ENCODE measurements at regions not wholly inside any gene's neighbourhood (a gene's known extent, or its start where the extent isn't known, plus 50 kb on each side); places are given as distances from the start of the nearest gene placed in this dataset.

DNA sequence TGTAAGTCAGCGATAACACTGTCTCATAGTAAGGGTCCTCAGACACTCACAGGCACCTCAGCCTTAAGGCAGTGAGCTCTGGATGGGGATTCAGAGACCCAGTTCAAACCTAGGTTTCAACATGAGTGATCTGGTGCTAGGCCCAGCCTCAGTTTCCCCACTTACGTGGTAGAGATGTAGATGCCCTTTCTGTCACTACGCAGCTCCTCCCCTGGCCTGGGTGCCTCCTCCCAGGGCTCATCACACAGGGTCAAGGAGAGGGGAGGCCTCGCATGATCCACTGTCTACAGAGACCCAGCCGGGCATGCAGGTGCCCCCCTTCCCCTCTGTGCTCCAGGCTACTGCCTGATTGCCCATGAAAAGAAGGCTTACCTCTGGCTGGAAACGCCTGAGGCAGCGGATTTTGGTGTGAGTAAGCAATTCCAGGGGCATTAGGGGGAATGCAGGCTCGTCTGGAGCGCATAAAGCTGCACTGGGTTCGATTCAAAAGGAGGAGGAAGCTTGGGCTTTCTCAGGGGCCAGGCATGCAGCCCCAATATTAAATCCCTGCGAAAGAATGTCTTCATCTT lies 69.8 kb upstream of the ANKRD34C start:
- H3K4me3 ChIP-seq (ENCODE audit: low read length), result no peak overlapping the region
- CTCF ChIA-PET, result no interaction called here
- no peaks in the 10 kb centered on the region for H3K9me3 Mint-ChIP-seq
- no peaks in the 10 kb centered on the region for H3K4me1 Mint-ChIP-seq (ENCODE audit: low read depth)
- TF ChIP-seq, protein P1, sequence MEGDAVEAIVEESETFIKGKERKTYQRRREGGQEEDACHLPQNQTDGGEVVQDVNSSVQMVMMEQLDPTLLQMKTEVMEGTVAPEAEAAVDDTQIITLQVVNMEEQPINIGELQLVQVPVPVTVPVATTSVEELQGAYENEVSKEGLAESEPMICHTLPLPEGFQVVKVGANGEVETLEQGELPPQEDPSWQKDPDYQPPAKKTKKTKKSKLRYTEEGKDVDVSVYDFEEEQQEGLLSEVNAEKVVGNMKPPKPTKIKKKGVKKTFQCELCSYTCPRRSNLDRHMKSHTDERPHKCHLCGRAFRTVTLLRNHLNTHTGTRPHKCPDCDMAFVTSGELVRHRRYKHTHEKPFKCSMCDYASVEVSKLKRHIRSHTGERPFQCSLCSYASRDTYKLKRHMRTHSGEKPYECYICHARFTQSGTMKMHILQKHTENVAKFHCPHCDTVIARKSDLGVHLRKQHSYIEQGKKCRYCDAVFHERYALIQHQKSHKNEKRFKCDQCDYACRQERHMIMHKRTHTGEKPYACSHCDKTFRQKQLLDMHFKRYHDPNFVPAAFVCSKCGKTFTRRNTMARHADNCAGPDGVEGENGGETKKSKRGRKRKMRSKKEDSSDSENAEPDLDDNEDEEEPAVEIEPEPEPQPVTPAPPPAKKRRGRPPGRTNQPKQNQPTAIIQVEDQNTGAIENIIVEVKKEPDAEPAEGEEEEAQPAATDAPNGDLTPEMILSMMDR (IDR thresholded peaks at IDR 0.05), result no peak
- ATAC-seq (ENCODE audit: poor library complexity) (no peak), DNase-seq (no peak)
- H3K27ac Mint-ChIP-seq, result no peak overlapping the region
- no peak overlapping the region for H3K27ac ChIP-seq (ENCODE audit: low read depth in 1 of 2, low read length in 2 of 2)
- H3K27me3 Mint-ChIP-seq, result peaks cover 78% of the 10 kb centered on the region
- no peaks in the 10 kb centered on the region for H3K36me3 ChIP-seq (ENCODE audit: insufficient read depth, low read length)
- H3K4me3 Mint-ChIP-seq, result no peak overlapping the region
- intact Hi-C loops (cut with DNase I, micrococcal nuclease), result no loop called here
- H3K36me3 Mint-ChIP-seq (ENCODE audit: low read depth), result no peaks in the 10 kb centered on the region
- H3K4me1 ChIP-seq (ENCODE audit: insufficient read depth, low read length), result no peaks in the 10 kb centered on the region
- POLR2A ChIA-PET, result no interaction called here
- H3K9me3 ChIP-seq (ENCODE audit: control insufficient read depth in 1 of 2, insufficient read depth in 1 of 2, low read length in 2 of 2), result peaks cover 3 to 8% of the 10 kb centered on the region in 2 experiments
- peaks cover 29 to 46% of the 10 kb centered on the region in 2 experiments for H3K27me3 ChIP-seq (ENCODE audit: control insufficient read depth in 1 of 2, insufficient read depth in 2 of 2, low read length in 2 of 2)

DNA sequence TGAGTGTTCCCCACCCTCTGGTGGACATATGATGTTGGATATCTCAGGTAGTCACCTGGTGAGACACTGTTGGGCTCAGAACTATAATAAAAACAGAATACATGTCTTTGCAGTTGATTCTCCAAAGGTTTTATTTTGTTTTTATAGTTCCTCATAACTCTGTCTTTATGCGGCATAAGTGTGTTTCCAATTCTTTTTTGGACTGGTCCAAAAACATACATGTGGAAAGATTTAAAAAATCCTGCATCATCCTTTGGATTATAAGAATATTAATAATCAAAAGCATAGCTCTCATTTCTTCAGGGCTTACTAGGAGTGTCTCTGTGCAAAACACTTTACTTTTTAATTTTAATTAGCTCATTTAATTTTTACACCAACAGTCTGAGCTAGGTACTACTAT lies 71.0 kb upstream of the ANKRD34C start:
- Histone ChIP-seq H3K4me3 (ENCODE audit: low read length) (no peak overlapping the region), H3K9me3 (ENCODE audit: control insufficient read depth in 1 of 2, insufficient read depth in 1 of 2, low read length in 2 of 2) (peaks cover 0 to 3% of the 10 kb centered on the region in 2 experiments), H3K4me1 (ENCODE audit: insufficient read depth, low read length) (no peaks in the 10 kb centered on the region), H3K36me3 (ENCODE audit: insufficient read depth, low read length) (no peaks in the 10 kb centered on the region), H3K27me3 (ENCODE audit: control insufficient read depth in 1 of 2, insufficient read depth in 2 of 2, low read length in 2 of 2) (peaks cover 32 to 48% of the 10 kb centered on the region in 2 experiments), H3K27ac (ENCODE audit: low read depth in 1 of 2, low read length in 2 of 2) (no peak overlapping the region)
- ATAC-seq (ENCODE audit: poor library complexity), result no peak
- Mint-ChIP-seq H3K27ac (no peak overlapping the region), H3K9me3 (no peaks in the 10 kb centered on the region), H3K36me3 (ENCODE audit: low read depth) (no peaks in the 10 kb centered on the region), H3K27me3 (peaks cover 86% of the 10 kb centered on the region), H3K4me3 (no peak overlapping the region), H3K4me1 (ENCODE audit: low read depth) (no peaks in the 10 kb centered on the region)
- CTCF ChIA-PET, result no interaction called here
- intact Hi-C loops (cut with DNase I, micrococcal nuclease), result no loop called here
- TF ChIP-seq, protein P1 (IDR thresholded peaks at IDR 0.05), result no peak
- no peak for DNase-seq
- POLR2A ChIA-PET, result no interaction called here

DNA sequence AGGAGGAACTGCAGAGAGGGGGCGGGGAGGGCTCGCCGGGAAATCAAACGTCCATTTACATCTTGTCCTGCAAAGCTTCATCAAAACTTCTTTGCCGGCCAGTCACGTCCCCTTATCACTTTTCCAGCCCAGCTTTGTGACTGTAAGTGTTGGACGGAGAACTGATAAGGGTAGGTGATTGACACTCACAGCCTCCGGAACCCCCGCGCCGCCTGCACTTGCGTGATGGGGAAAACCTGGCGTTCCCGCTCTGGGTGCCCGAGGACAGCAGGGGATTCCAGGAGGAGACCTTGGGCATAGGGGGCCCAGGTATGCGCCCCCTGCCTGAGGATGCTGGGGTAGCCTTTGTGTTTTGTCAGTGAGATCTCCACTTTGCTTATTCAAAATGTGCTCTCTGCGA lies 72.8 kb upstream of the ANKRD34C start:
- H3K36me3 ChIP-seq (ENCODE audit: insufficient read depth, low read length), result no peaks in the 10 kb centered on the region
- Mint-ChIP-seq H3K4me3 (no peak overlapping the region), H3K36me3 (ENCODE audit: low read depth) (no peaks in the 10 kb centered on the region), H3K27ac (no peak overlapping the region), H3K9me3 (no peaks in the 10 kb centered on the region), H3K4me1 (ENCODE audit: low read depth) (no peaks in the 10 kb centered on the region), H3K27me3 (peaks cover 85% of the 10 kb centered on the region)
- H3K9me3 ChIP-seq (ENCODE audit: control insufficient read depth in 1 of 2, insufficient read depth in 1 of 2, low read length in 2 of 2), result peaks cover 0 to 3% of the 10 kb centered on the region in 2 experiments
- ATAC-seq (ENCODE audit: poor library complexity) (no peak), DNase-seq (no peak)
- no peaks in the 10 kb centered on the region for H3K4me1 ChIP-seq (ENCODE audit: insufficient read depth, low read length)
- H3K27me3 ChIP-seq (ENCODE audit: control insufficient read depth in 1 of 2, insufficient read depth in 2 of 2, low read length in 2 of 2), result peaks cover 33 to 42% of the 10 kb centered on the region in 2 experiments
- no peak overlapping the region for H3K4me3 ChIP-seq (ENCODE audit: low read length)
- intact Hi-C loops (cut with DNase I, micrococcal nuclease), result no loop called here
- no peak overlapping the region for H3K27ac ChIP-seq (ENCODE audit: low read depth in 1 of 2, low read length in 2 of 2)
- ChIA-PET CTCF (no interaction called here), POLR2A (no interaction called here)
- TF ChIP-seq, protein P1 (IDR thresholded peaks at IDR 0.05), result no peak

All from CD4-positive, alpha-beta T cell (primary cell).